ENCODE measurements at regions not wholly inside any gene's neighbourhood (a gene's known extent, or its start where the extent isn't known, plus 50 kb on each side); places are given as distances from the start of the nearest gene placed in this dataset.

DNA sequence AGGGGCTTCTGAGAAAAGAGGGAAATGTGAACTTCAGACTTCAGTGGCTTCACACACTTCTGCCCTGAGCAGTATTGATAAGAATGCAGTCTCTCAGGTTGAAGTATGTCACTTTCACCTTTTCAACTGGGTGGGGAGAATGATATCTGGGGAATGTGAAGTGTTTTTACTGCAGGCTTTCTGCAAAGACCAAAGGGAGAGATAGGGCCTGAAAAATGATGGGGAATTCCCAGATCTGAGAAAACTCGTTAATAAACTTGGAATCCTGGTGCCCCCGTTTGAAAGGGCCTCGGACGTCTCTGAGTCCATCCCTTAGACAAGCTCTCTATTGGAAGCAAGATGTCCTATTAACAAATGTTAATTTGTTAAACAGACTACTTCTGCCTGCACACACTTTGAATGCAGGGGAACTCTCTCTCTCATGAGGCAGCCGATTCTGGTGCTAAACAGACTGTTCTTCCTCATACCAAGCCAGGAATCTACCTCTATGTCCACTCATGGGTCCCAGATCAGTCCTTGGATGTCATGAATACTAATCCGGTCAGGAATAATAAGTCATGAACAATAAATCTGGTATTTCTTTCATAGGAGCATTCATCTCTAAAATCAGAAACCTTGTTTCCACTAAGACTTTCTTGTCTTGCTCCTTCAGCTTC lies 193.6 kb downstream of the JCAD start:
- H3K9me3 ChIP-seq (replicated peaks; ENCODE audit: control insufficient read depth, insufficient read depth, low read length) = no peaks in the 10 kb centered on the region
- ATAC-seq = no peak
- no peaks in the 10 kb centered on the region for H3K79me2 ChIP-seq (ENCODE audit: control insufficient read depth, insufficient read depth, low read length)
- ChIA-PET CTCF (no interaction called here), SMC1A (ENCODE audit: uncharacterized antibody, unreplicated experiment) (no interaction called here), RAD21 (ENCODE audit: unreplicated experiment) (no interaction called here), POLR2A (no interaction called here)
- no peaks in the 10 kb centered on the region for H4K20me1 ChIP-seq (ENCODE audit: control insufficient read depth, insufficient read depth)
- 12% methylated on average over 6 of the region's 6 CpGs for WGBS (ENCODE audit: insufficient coverage, insufficient replicate concordance, low lambda C conversion rate, missing lambda C conversion rate)
- no peaks in the 10 kb centered on the region for H3K27me3 ChIP-seq (replicated peaks in 1 of 2; ENCODE audit: control insufficient read depth in 2 of 2, insufficient read depth in 2 of 2, low read length in 1 of 2)
- no peak overlapping the region for H3K27ac ChIP-seq (ENCODE audit: control insufficient read depth, insufficient read depth)
- TF ChIP-seq BHLHE40 (IDR thresholded peaks at IDR 0.05; ENCODE audit: borderline replicate concordance in 1 of 2, low read depth in 2 of 2, low read length in 1 of 2) = no peak
- no peak for TF ChIP-seq PAX5 (IDR thresholded peaks at IDR 0.05; ENCODE audit: borderline replicate concordance, low read depth, low read length)
- no peak for TF ChIP-seq ZNF274 (IDR thresholded peaks at IDR 0.05; ENCODE audit: insufficient read depth, insufficient read length)
- TF ChIP-seq SIX5 (IDR thresholded peaks at IDR 0.05; ENCODE audit: low read depth, low read length, severe bottlenecking) = no peak
- TF ChIP-seq EGR1 (IDR thresholded peaks at IDR 0.05; ENCODE audit: borderline replicate concordance in 1 of 2, low read depth in 2 of 2, low read length in 2 of 2) = no peak
- no peak for TF ChIP-seq SMC3 (IDR thresholded peaks at IDR 0.05; ENCODE audit: borderline replicate concordance, low read length)
- no peak for TF ChIP-seq MYB (IDR thresholded peaks at IDR 0.05; ENCODE audit: borderline replicate concordance, low read depth, low read length)
- TF ChIP-seq PAX8 (IDR thresholded peaks at IDR 0.05) = no peak
- no peak for TF ChIP-seq TCF12 (IDR thresholded peaks at IDR 0.05; ENCODE audit: low read depth, low read length)
- no peak for TF ChIP-seq TCF7 (IDR thresholded peaks at IDR 0.05; ENCODE audit: borderline replicate concordance)
- no peak for TF ChIP-seq RFX5 (IDR thresholded peaks at IDR 0.05; ENCODE audit: low read depth, low read length)
- FAIRE-seq = no peak
- no peak for DNase-seq (ENCODE audit: low read depth, low spot score)
- H3K9ac ChIP-seq (ENCODE audit: control insufficient read depth, insufficient read depth, low read length) = no peak overlapping the region
- H2AFZ ChIP-seq (ENCODE audit: control insufficient read depth, low read depth, low read length) = no peak overlapping the region
- no peak overlapping the region for H3K4me2 ChIP-seq (ENCODE audit: control insufficient read depth, insufficient read depth)
- no peaks in the 10 kb centered on the region for H3K36me3 ChIP-seq (ENCODE audit: control insufficient read depth in 2 of 2, insufficient read depth in 2 of 2, low read length in 1 of 2)
- no peaks in the 10 kb centered on the region for H3K4me1 ChIP-seq (ENCODE audit: control insufficient read depth, insufficient read depth, low read length)
- no peak overlapping the region for H3K4me3 ChIP-seq
- in situ Hi-C loops (cut with MboI) = no loop called here
- intact Hi-C loops (cut with micrococcal nuclease; ENCODE audit: unreplicated experiment) = no loop called here
- BruUV-seq (replicated peaks) = no TSS peak
